ENCODE measurements at regions not wholly inside any gene's neighbourhood (a gene's known extent, or its start where the extent isn't known, plus 50 kb on each side); places are given as distances from the start of the nearest gene placed in this dataset.

- no peak for TF ChIP-seq CTCF (IDR thresholded peaks at IDR 0.05; ENCODE audit: low read length, missing control alignments)
- H3K4me3 ChIP-seq (replicated peaks; ENCODE audit: low read depth, low read length) = no peak overlapping the region
- DNase-seq (ENCODE audit: low read depth) = no peak
Measured at GRCh38 chr11:19398273-19398672, 157.5 kb upstream of the E2F8 start.

- no peak for TF ChIP-seq CTCF (IDR thresholded peaks at IDR 0.05; ENCODE audit: low read length, missing control alignments)
- DNase-seq (ENCODE audit: low read depth) = no peak
- H3K4me3 ChIP-seq (replicated peaks; ENCODE audit: low read depth, low read length) = no peak overlapping the region
Measured at GRCh38 chr11:19395050-19395449, 154.3 kb upstream of the E2F8 start.

- H3K4me3 ChIP-seq (replicated peaks; ENCODE audit: low read depth, low read length) = no peak overlapping the region
- DNase-seq (ENCODE audit: low read depth) = no peak
- TF ChIP-seq CTCF (IDR thresholded peaks at IDR 0.05; ENCODE audit: low read length, missing control alignments) = no peak
Measured at GRCh38 chr11:19394525-19395016, 153.8 kb upstream of the E2F8 start.

GRCh38 chr11:19393941-19394340 lies 153.2 kb upstream of the E2F8 start:
- DNase-seq (ENCODE audit: low read depth) = peak; percentile 74
- no peak overlapping the region for H3K4me3 ChIP-seq (replicated peaks; ENCODE audit: low read depth, low read length)
- TF ChIP-seq CTCF (IDR thresholded peaks at IDR 0.05; ENCODE audit: low read length, missing control alignments) = no peak

- no peak for DNase-seq (ENCODE audit: low read depth)
- TF ChIP-seq CTCF (IDR thresholded peaks at IDR 0.05; ENCODE audit: low read length, missing control alignments) = no peak
- no peak overlapping the region for H3K4me3 ChIP-seq (replicated peaks; ENCODE audit: low read depth, low read length)
Measured at GRCh38 chr11:19392847-19393518, 152.2 kb upstream of the E2F8 start.

GRCh38 chr11:19392321-19392720 lies 151.6 kb upstream of the E2F8 start:
- no peak for DNase-seq (ENCODE audit: low read depth)
- no peak overlapping the region for H3K4me3 ChIP-seq (replicated peaks; ENCODE audit: low read depth, low read length)
- TF ChIP-seq CTCF (IDR thresholded peaks at IDR 0.05; ENCODE audit: low read length, missing control alignments) = no peak

- no peak overlapping the region for H3K4me3 ChIP-seq (replicated peaks; ENCODE audit: low read depth, low read length)
- no peak for TF ChIP-seq CTCF (IDR thresholded peaks at IDR 0.05; ENCODE audit: low read length, missing control alignments)
- no peak for DNase-seq (ENCODE audit: low read depth)
Measured at GRCh38 chr11:19391652-19392051, 150.9 kb upstream of the E2F8 start.
